ENCODE measurements at regions not wholly inside any gene's neighbourhood (a gene's known extent, or its start where the extent isn't known, plus 50 kb on each side); places are given as distances from the start of the nearest gene placed in this dataset.

GRCh38 chr6:117215353-117216090 is 49.8 kb upstream of the VGLL2 start:
- Mint-ChIP-seq H3K36me3 (ENCODE audit: low read depth) (no peaks in the 10 kb centered on the region), H3K27me3 (ENCODE audit: low read depth, poor library complexity) (peaks cover 3% of the 10 kb centered on the region), H3K9me3 (no peaks in the 10 kb centered on the region), H3K4me3 (no peak overlapping the region), H3K4me1 (no peaks in the 10 kb centered on the region), H3K27ac (no peak overlapping the region)
- no peak for DNase-seq
- TF ChIP-seq CTCF (IDR thresholded peaks at IDR 0.05): no peak
